GM12875 (cell line): ENCODE measurements at regions not wholly inside any gene's neighbourhood (a gene's known extent, or its start where the extent isn't known, plus 50 kb on each side); places are given as distances from the start of the nearest gene placed in this dataset.

Experiments
- H3K4me3 ChIP-seq: one replicate; pipeline ENCODE4 v1.5.1; 2011; ENCODE audit warnings: low read depth, low read length, control low read depth
- TF ChIP-seq, protein P1 (sequence below): IDR thresholded peaks from 2 replicates; pipeline ENCODE4 v1.5.1; 2011; ENCODE audit warnings: low read depth, mild to moderate bottlenecking, control low read depth, inconsistent platforms, low read length, moderate library complexity, borderline replicate concordance; ENCODE audit not compliant: insufficient read depth

DNA sequence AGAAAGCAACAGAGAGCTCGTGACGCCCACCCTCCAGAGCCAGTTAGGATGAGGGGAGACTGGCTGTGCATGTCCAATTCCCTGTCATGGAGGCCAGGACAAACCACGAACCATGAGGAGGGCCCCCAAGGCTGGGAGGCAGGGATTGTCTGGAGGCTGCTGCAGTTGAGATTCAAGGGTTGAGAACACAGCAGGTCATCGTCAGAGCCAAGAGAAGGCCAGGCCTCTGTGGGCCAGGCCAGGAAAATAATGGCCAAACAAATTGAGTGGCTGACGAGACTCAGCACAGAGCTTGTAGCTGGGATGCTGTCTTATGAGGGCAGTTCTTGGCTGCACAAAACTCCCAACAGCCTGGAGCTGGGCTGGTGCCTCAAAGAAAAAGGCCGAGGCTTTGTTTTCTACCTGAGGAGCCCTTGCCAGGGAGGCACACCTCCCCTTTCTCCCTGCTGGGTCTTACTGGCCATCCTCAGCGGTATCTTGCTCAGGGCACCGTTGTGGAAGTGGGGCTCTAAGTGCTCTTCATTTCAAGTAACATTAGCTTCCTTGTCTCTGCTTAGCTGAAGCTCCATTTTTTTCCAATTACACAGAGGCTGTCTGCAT, 665.9 kb downstream of the BCL11B start:
- TF ChIP-seq, protein P1, sequence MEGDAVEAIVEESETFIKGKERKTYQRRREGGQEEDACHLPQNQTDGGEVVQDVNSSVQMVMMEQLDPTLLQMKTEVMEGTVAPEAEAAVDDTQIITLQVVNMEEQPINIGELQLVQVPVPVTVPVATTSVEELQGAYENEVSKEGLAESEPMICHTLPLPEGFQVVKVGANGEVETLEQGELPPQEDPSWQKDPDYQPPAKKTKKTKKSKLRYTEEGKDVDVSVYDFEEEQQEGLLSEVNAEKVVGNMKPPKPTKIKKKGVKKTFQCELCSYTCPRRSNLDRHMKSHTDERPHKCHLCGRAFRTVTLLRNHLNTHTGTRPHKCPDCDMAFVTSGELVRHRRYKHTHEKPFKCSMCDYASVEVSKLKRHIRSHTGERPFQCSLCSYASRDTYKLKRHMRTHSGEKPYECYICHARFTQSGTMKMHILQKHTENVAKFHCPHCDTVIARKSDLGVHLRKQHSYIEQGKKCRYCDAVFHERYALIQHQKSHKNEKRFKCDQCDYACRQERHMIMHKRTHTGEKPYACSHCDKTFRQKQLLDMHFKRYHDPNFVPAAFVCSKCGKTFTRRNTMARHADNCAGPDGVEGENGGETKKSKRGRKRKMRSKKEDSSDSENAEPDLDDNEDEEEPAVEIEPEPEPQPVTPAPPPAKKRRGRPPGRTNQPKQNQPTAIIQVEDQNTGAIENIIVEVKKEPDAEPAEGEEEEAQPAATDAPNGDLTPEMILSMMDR, result no peak
- no peak overlapping the region for H3K4me3 ChIP-seq

DNA sequence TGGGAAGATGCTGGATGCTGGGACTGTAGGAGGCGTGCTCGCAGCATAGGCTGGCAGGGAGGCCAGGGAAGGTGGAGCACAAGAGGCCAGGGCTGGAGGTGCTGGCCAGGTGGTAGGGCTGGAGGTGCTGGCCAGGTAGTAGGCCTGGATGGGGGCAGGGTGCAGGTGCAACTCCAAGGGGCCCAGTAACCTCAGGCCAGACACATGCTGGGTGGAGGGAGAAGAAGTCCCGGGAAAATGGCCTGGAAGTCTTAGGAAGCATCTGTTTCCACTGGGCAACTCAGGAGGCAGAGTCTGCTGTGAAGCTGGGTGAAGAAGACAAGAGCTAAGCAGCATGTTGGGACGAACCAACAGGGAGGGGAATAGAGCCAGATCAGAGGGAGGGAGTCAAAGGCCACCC, 665.2 kb downstream of the BCL11B start:
- TF ChIP-seq, protein P1, result no peak
- no peak overlapping the region for H3K4me3 ChIP-seq

GRCh38 chr14:98607341-98607910, 664.6 kb downstream of the BCL11B start:
- H3K4me3 ChIP-seq, result no peak overlapping the region
- TF ChIP-seq, protein P1, result no peak

DNA sequence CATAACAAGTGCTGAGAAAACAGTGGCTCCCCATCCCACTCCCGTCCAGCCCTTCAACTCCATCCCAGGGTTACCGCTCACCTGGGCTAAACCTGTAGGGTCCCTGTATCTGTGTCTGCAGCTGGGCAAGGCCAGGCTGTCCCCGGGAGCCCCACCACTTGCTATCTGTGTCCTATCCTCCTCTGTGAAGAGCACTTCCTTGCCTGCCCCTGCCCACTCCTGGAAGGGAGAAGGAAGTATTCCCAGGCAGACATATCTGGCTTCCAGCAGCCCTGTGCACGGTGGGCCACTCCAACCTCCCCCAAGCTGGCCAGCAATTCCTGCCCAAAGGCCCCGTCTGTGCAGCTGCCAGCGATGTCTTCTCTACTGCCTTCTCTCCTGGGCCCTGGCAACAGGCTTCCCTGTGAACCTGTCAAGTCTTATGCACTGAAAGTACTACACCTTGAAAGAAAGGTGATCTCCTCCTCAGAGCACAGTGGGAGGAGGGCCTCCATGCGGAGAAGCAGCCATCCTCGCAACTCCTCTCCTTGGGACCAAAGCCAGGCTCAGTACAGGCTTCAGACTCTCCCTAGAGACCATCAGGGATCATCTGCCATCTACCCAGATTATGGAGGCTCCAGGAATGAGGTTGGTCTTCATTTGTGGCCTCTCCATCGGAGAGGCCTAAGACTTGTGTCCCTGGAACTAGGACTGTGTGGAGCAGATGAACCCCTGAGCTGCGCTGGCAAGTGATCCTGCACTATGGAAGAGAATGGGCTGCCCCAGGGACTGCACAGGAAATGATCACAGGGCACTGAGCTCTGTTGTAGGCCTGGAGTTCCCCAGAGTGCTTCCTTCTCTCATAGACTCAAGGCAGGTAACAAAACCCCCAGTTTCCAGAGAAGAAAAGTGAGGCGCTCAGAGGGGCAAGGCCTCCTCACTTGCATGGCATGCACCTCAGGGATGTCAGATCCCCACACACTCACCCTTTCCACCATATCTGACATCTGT, 663.6 kb downstream of the BCL11B start:
- TF ChIP-seq, protein P1, result no peak
- H3K4me3 ChIP-seq, result no peak overlapping the region

DNA sequence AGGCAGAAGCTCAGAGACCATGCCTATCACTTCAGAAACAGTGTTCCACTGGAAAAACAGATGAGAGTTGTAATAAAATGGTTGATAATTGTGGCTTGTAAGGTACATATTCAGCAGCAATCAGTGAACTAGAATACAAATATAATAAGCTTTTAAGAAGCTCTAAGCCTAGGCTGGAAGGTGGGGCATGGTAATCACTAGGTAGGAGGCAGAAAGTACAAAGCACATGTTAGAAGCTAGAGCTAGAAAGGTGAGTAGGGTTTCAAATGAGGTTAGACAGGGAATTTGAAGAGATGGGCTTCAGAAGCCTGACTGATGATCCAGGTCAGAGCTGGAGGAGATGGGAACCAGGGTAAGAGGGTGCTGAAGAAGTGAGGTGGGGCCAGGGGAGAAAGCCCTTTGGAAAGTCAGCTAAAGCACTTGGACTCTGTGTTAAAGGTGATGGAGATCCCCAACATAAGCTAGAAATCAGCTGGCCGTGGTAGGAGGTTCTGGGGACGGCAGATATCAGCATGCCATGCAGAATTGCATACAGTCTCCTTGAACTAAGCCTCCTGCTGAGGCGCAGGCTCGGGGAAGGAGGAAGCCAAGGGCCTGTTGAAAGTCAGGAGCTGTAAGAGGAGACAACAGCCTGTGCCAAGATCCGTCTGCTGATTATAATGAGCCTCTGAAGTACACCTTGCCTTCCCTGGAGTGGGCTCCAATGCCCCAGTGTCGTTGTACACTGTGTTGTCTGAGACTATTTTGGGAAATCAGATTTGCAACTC, 659.4 kb downstream of the BCL11B start:
- H3K4me3 ChIP-seq, result no peak overlapping the region
- TF ChIP-seq, protein P1, result no peak

- no peak overlapping the region for H3K4me3 ChIP-seq
- TF ChIP-seq, protein P1, result no peak
Measured at GRCh38 chr14:98614741-98615140, 657.3 kb downstream of the BCL11B start.
